Neuronal stem cell (in vitro differentiated cells): ENCODE measurements at regions not wholly inside any gene's neighbourhood (a gene's known extent, or its start where the extent isn't known, plus 50 kb on each side); places are given as distances from the start of the nearest gene placed in this dataset.
"Not testable (repeated sequence)": the region's sequence is repeated elsewhere in the genome, so short reads cannot be mapped to it uniquely, and the experiment has no call there.

Source experiments
- DNase-seq: peaks from one replicate; pipeline ENCODE4 v3.0.0-alpha.2; 2013; ENCODE audit warnings: low spot score
- H2AFZ ChIP-seq: one replicate; pipeline ENCODE4 v1.6.1; 2013; ENCODE audit warnings: mild to moderate bottlenecking, low read length, inconsistent platforms
- H2AK5ac ChIP-seq: 2 replicates; pipeline ENCODE4 v1.6.1; 2013; ENCODE audit warnings: low read depth, mild to moderate bottlenecking, inconsistent platforms, low read length, moderate library complexity, mixed read lengths
- H2BK120ac ChIP-seq: 2 replicates; pipeline ENCODE4 v1.6.1; 2013; ENCODE audit warnings: low read depth, mild to moderate bottlenecking, inconsistent platforms, low read length, moderate library complexity, mixed read lengths
- H2BK12ac ChIP-seq: one replicate; pipeline ENCODE4 v1.6.1; 2013; ENCODE audit warnings: low read length, inconsistent platforms
- H2BK15ac ChIP-seq: 2 replicates; pipeline ENCODE4 v1.6.1; 2013; ENCODE audit warnings: mild to moderate bottlenecking, low read length, inconsistent platforms, mixed read lengths
- H2BK5ac ChIP-seq: one replicate; pipeline ENCODE4 v1.6.1; 2013; ENCODE audit warnings: inconsistent platforms, mild to moderate bottlenecking, low read length, moderate library complexity
- H3K14ac ChIP-seq: one replicate; pipeline ENCODE4 v1.6.1; 2013; ENCODE audit warnings: low read length, inconsistent platforms
- H3K18ac ChIP-seq: 2 replicates; pipeline ENCODE4 v1.6.1; 2013; ENCODE audit warnings: low read length, inconsistent platforms
- H3K23ac ChIP-seq: 2 replicates; pipeline ENCODE4 v1.6.1; 2013; ENCODE audit warnings: low read depth, mild to moderate bottlenecking, mixed read lengths, low read length, inconsistent platforms; ENCODE audit not compliant: poor library complexity
- H3K27ac ChIP-seq: replicated peaks from 3 replicates; pipeline ENCODE4 v1.5.1; 2013; ENCODE audit warnings: low read length, inconsistent platforms
- H3K27me3 ChIP-seq, 3 experiments: 2 replicates each; pipeline ENCODE4 v1.6.1; 2013; ENCODE audit warnings: low read length in 3 of 3, mild to moderate bottlenecking in 2 of 3, inconsistent platforms in 1 of 3, low read depth in 1 of 3, mixed read lengths in 1 of 3, moderate library complexity in 1 of 3; ENCODE audit not compliant: control insufficient read depth in 3 of 3, insufficient read depth in 3 of 3
- H3K36me3 ChIP-seq, 2 donors: replicated peaks in 1 of 2; 2 replicates each; pipeline ENCODE4 v1.6.1; 2013; ENCODE audit warnings: low read length in 2 of 2; ENCODE audit not compliant: control insufficient read depth in 2 of 2, insufficient read depth in 2 of 2
- H3K4ac ChIP-seq: 2 replicates; pipeline ENCODE4 v1.6.1; 2013; ENCODE audit warnings: inconsistent platforms, mild to moderate bottlenecking, low read length, moderate library complexity
- H3K4me1 ChIP-seq, 2 donors: 1 replicate in 1 of 2; 2 replicates in 1 of 2; pipeline ENCODE4 v1.6.1; 2013; ENCODE audit warnings: low read length in 2 of 2, low read depth in 1 of 2; ENCODE audit not compliant: control insufficient read depth in 2 of 2, insufficient read depth in 1 of 2
- H3K4me2 ChIP-seq: one replicate; pipeline ENCODE4 v1.6.1; 2013; ENCODE audit warnings: mild to moderate bottlenecking, low read length, inconsistent platforms; ENCODE audit not compliant: insufficient read depth, poor library complexity, severe bottlenecking
- H3K4me3 ChIP-seq, 2 donors: 2 replicates each; pipeline ENCODE4 v1.5.1; 2013; ENCODE audit warnings: low read length in 2 of 2, mild to moderate bottlenecking in 2 of 2, inconsistent platforms in 1 of 2, moderate library complexity in 1 of 2
- H3K79me1 ChIP-seq: one replicate; pipeline ENCODE4 v1.6.1; 2013; ENCODE audit warnings: low read depth, mild to moderate bottlenecking, inconsistent platforms, low read length, moderate library complexity
- H3K9ac ChIP-seq: one replicate; pipeline ENCODE4 v1.6.1; 2013; ENCODE audit warnings: mild to moderate bottlenecking, low read depth, low read length, inconsistent platforms; ENCODE audit not compliant: poor library complexity
- H3K9me3 ChIP-seq, 2 donors: replicated peaks in 1 of 2; 2 replicates each; pipeline versions ENCODE3 to v1.6.1; 2013; ENCODE audit warnings: low read length in 2 of 2, mild to moderate bottlenecking in 2 of 2, inconsistent platforms in 1 of 2, low read depth in 1 of 2, mixed read lengths in 1 of 2, moderate library complexity in 1 of 2; ENCODE audit not compliant: control insufficient read depth in 2 of 2, insufficient read depth in 1 of 2
- H4K8ac ChIP-seq: one replicate; pipeline ENCODE4 v1.6.1; 2013; ENCODE audit warnings: low read depth, mild to moderate bottlenecking, inconsistent platforms, low read length, moderate library complexity
- H4K91ac ChIP-seq: one replicate; pipeline ENCODE4 v1.6.1; 2013; ENCODE audit warnings: low read length, low read depth, mild to moderate bottlenecking, inconsistent platforms; ENCODE audit not compliant: poor library complexity
- WGBS, 2 donors: extraction: QIAGEN DNeasy Blood & Tissue Kit; methylation state at CpG; one replicate each; pipeline ENCODE4 v1.1.7; 2013; ENCODE audit warnings: missing lambda C conversion rate in 2 of 2, mixed read lengths in 1 of 2; ENCODE audit not compliant: insufficient read length in 2 of 2, insufficient replicate concordance in 1 of 2; ENCODE audit errors: extremely low coverage in 2 of 2; 5-methylcytosine and 5-hydroxymethylcytosine counted together

DNA sequence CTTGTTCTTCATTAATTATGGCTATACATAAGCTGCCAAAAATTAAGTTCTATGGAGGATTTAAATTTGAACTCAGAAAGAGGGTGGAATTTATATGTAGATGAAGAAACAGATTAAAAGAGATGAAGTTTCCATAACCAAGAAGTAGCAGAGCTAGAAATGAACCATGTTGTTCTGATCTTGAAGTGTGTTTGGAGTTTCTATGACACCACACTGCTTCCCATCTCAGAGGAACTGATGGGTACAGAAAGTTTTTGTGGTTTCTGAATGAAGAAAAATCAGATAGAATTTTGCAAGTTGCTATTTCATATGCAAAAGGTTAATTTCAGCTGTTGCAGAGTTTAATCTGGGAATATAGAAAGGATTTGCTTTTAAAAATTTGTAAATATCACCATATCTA, 710.3 kb downstream of the PDCD6IP start:
- H2AK5ac ChIP-seq, result no peak overlapping the region
- H3K36me3 ChIP-seq, result no peaks in the 10 kb centered on the region
- no peak for DNase-seq
- no peak overlapping the region for H3K4ac ChIP-seq
- peaks cover 0 to 3% of the 10 kb centered on the region in 2 donors for H3K4me1 ChIP-seq
- H3K79me1 ChIP-seq, result no peaks in the 10 kb centered on the region
- no peak overlapping the region for H3K4me2 ChIP-seq
- no peak overlapping the region for H4K8ac ChIP-seq
- no peak overlapping the region for H3K18ac ChIP-seq
- no peaks in the 10 kb centered on the region for H3K9me3 ChIP-seq
- no peak overlapping the region for H3K27ac ChIP-seq
- H3K9ac ChIP-seq, result no peak overlapping the region
- H4K91ac ChIP-seq, result no peak overlapping the region
- no peak overlapping the region for H2BK15ac ChIP-seq
- H3K14ac ChIP-seq, result no peak overlapping the region
- no peak overlapping the region for H3K4me3 ChIP-seq
- H2BK12ac ChIP-seq, result no peak overlapping the region
- no peak overlapping the region for H2AFZ ChIP-seq
- H2BK120ac ChIP-seq, result no peak overlapping the region
- no peak overlapping the region for H3K23ac ChIP-seq
- H3K27me3 ChIP-seq, result no peaks in the 10 kb centered on the region
- no peak overlapping the region for H2BK5ac ChIP-seq

DNA sequence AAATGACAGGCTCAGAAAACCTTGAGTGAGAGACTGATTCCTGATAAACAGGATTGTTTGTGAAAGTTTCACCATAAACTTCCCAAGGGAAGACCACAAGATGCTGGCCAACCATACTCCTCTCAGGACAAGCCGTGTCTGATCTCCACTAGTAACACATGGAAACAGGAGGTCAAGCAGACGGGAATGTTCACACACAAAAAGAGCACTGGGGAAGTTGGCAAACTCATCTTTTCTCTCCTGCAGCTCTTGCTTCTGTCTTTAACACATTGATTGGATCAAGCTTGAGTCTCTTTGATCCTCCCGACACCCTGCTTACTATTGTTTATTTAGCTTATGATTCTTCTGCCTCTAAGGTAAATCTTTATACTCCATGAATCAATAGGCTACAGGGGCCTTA, 713.5 kb downstream of the PDCD6IP start:
- H3K27ac ChIP-seq, result no peak overlapping the region
- H2BK5ac ChIP-seq, result no peak overlapping the region
- WGBS, 2 donors, result no CpG with 5 or more reads among the region's 3 CpGs
- DNase-seq, result no peak
- H3K79me1 ChIP-seq, result no peaks in the 10 kb centered on the region
- no peak overlapping the region for H4K8ac ChIP-seq
- H2AK5ac ChIP-seq, result no peak overlapping the region
- H3K18ac ChIP-seq, result no peak overlapping the region
- H3K27me3 ChIP-seq, result no peaks in the 10 kb centered on the region
- no peak overlapping the region for H3K4me2 ChIP-seq
- no peak overlapping the region for H4K91ac ChIP-seq
- no peak overlapping the region for H3K9ac ChIP-seq
- no peak overlapping the region for H2BK120ac ChIP-seq
- H3K4ac ChIP-seq, result no peak overlapping the region
- no peaks in the 10 kb centered on the region for H3K9me3 ChIP-seq
- no peak overlapping the region for H3K23ac ChIP-seq
- H3K4me1 ChIP-seq, result no peaks in the 10 kb centered on the region
- no peak overlapping the region for H2BK12ac ChIP-seq
- H2AFZ ChIP-seq, result no peak overlapping the region
- H3K36me3 ChIP-seq, result no peaks in the 10 kb centered on the region
- H2BK15ac ChIP-seq, result no peak overlapping the region
- H3K4me3 ChIP-seq, result no peak overlapping the region
- no peak overlapping the region for H3K14ac ChIP-seq

GRCh38 chr3:34519008-34519407, 720.6 kb downstream of the PDCD6IP start:
- not testable (repeated sequence) for H4K91ac ChIP-seq, H2AFZ ChIP-seq, H3K4me2 ChIP-seq, H3K9ac ChIP-seq, H3K27ac ChIP-seq, H2BK12ac ChIP-seq, H3K4ac ChIP-seq, H3K18ac ChIP-seq, H3K27me3 ChIP-seq, H3K36me3 ChIP-seq, H2BK15ac ChIP-seq, H3K23ac ChIP-seq, H3K14ac ChIP-seq, DNase-seq, H3K79me1 ChIP-seq, H3K9me3 ChIP-seq, H3K4me1 ChIP-seq, H2BK120ac ChIP-seq, H2BK5ac ChIP-seq, H3K4me3 ChIP-seq, H2AK5ac ChIP-seq, H4K8ac ChIP-seq
- WGBS, 2 donors, result no CpG with 5 or more reads among the region's 2 CpGs

- H3K14ac ChIP-seq, result no peak overlapping the region
- no peak overlapping the region for H3K4me3 ChIP-seq
- WGBS, 2 donors, result no CpG with 5 or more reads among the region's 5 CpGs
- no peak overlapping the region for H3K23ac ChIP-seq
- no peak for DNase-seq
- H3K4me2 ChIP-seq, result no peak overlapping the region
- no peak overlapping the region for H4K91ac ChIP-seq
- no peak overlapping the region for H3K4ac ChIP-seq
- H3K9me3 ChIP-seq, result no peaks in the 10 kb centered on the region
- no peak overlapping the region for H3K27ac ChIP-seq
- H3K36me3 ChIP-seq, result no peaks in the 10 kb centered on the region
- no peaks in the 10 kb centered on the region for H3K79me1 ChIP-seq
- H2AK5ac ChIP-seq, result no peak overlapping the region
- no peaks in the 10 kb centered on the region for H3K27me3 ChIP-seq
- H2BK12ac ChIP-seq, result no peak overlapping the region
- no peak overlapping the region for H3K9ac ChIP-seq
- H2BK5ac ChIP-seq, result no peak overlapping the region
- H2AFZ ChIP-seq, result no peak overlapping the region
- no peak overlapping the region for H2BK15ac ChIP-seq
- H2BK120ac ChIP-seq, result no peak overlapping the region
- H4K8ac ChIP-seq, result no peak overlapping the region
- H3K18ac ChIP-seq, result no peak overlapping the region
- H3K4me1 ChIP-seq, result no peaks in the 10 kb centered on the region
Observed at GRCh38 chr3:34531156-34531555, 732.7 kb downstream of the PDCD6IP start.
